ENCODE measurements at regions not wholly inside any gene's neighbourhood (a gene's known extent, or its start where the extent isn't known, plus 50 kb on each side); places are given as distances from the start of the nearest gene placed in this dataset.

- no peak for DNase-seq (ENCODE audit: low read depth in 2 of 3, low spot score in 2 of 3)
These were observed 54.9 kb upstream of the IRF2 start for GRCh38 chr4:184529283-184529682.

GRCh38 chr4:184528713-184529112, 54.4 kb upstream of the IRF2 start:
- DNase-seq (ENCODE audit: low read depth in 2 of 3, low spot score in 2 of 3) = no peak

- no peak for DNase-seq (ENCODE audit: low read depth in 2 of 3, low spot score in 2 of 3)
These were observed 53.7 kb upstream of the IRF2 start for GRCh38 chr4:184528051-184528450.

GRCh38 chr4:184526228-184526627, 51.9 kb upstream of the IRF2 start:
- no peak for DNase-seq (ENCODE audit: low read depth in 2 of 3, low spot score in 2 of 3)

Measured in hematopoietic multipotent progenitor cell (in vitro differentiated cells).